Brain microvascular endothelial cell (primary cell): ENCODE measurements at regions not wholly inside any gene's neighbourhood (a gene's known extent, or its start where the extent isn't known, plus 50 kb on each side); places are given as distances from the start of the nearest gene placed in this dataset.

Source experiments
- DNase-seq: peaks from one replicate; pipeline ENCODE4 v3.0.0-alpha.2; 2020
- H3K27ac ChIP-seq: fragments of 250-450 bp; sonication (Bioruptor Pico); 2 replicates; pipeline ENCODE4 v1.5.1; 2020; ENCODE audit warnings: mild to moderate bottlenecking, moderate library complexity
- H3K27me3 ChIP-seq: fragments of 250-450 bp; sonication (Bioruptor Pico); replicated peaks from 2 replicates; pipeline ENCODE4 v1.5.1; 2020; ENCODE audit warnings: mild to moderate bottlenecking
- H3K36me3 ChIP-seq: fragments of 250-450 bp; sonication (Bioruptor Pico); replicated peaks from 2 replicates; pipeline ENCODE4 v1.5.1; 2020; ENCODE audit warnings: mild to moderate bottlenecking
- H3K4me3 ChIP-seq: 2 replicates; pipeline ENCODE4 v1.5.1; 2011; ENCODE audit warnings: low read depth, mild to moderate bottlenecking, control low read depth, low read length, moderate library complexity
- in situ Hi-C: cut with HindIII; loops from 2 replicates; pipeline ENCODE4 v1.10.0; 2017; ENCODE audit warnings: low sequenced_read_pairs, low pct_ligation_motif_present
- TF ChIP-seq, protein P1 (sequence below): IDR thresholded peaks from 2 replicates; pipeline ENCODE4 v1.5.1; 2011; ENCODE audit warnings: low read depth, mild to moderate bottlenecking, moderate library complexity, low read length, control low read depth, inconsistent platforms; ENCODE audit errors: missing control alignments

DNA sequence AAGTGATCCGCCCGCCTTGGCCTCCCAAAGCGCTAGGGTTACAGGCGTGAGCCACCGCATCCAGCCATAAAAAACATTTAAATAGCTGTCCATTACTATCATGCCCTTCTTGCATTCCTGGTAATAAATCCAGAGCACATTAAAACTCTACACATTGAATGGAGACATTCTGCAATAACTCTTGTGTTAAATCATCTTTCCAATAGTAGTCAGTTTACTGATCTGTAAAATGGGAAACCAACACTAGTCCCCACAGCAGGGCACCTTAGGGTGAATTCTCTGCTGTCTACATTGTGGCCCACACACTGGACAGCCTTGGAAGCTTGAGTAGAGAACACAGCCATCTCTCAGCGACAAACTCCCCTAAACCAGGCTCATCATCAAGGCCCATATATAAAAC, 85.5 kb upstream of the NUDT4 start:
- Histone ChIP-seq H3K27me3 (no peaks in the 10 kb centered on the region), H3K27ac (no peak overlapping the region), H3K36me3 (no peaks in the 10 kb centered on the region), H3K4me3 (no peak overlapping the region)
- DNase-seq: no peak
- TF ChIP-seq, protein P1, sequence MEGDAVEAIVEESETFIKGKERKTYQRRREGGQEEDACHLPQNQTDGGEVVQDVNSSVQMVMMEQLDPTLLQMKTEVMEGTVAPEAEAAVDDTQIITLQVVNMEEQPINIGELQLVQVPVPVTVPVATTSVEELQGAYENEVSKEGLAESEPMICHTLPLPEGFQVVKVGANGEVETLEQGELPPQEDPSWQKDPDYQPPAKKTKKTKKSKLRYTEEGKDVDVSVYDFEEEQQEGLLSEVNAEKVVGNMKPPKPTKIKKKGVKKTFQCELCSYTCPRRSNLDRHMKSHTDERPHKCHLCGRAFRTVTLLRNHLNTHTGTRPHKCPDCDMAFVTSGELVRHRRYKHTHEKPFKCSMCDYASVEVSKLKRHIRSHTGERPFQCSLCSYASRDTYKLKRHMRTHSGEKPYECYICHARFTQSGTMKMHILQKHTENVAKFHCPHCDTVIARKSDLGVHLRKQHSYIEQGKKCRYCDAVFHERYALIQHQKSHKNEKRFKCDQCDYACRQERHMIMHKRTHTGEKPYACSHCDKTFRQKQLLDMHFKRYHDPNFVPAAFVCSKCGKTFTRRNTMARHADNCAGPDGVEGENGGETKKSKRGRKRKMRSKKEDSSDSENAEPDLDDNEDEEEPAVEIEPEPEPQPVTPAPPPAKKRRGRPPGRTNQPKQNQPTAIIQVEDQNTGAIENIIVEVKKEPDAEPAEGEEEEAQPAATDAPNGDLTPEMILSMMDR: no peak
- in situ Hi-C loops: no loop called here

GRCh38 chr12:93292731-93293566, 84.8 kb upstream of the NUDT4 start:
- Histone ChIP-seq H3K36me3 (no peaks in the 10 kb centered on the region), H3K27me3 (no peaks in the 10 kb centered on the region), H3K27ac (no peak overlapping the region), H3K4me3 (no peak overlapping the region)
- no peak for DNase-seq
- TF ChIP-seq, protein P1: no peak
- in situ Hi-C loops: no loop called here

DNA sequence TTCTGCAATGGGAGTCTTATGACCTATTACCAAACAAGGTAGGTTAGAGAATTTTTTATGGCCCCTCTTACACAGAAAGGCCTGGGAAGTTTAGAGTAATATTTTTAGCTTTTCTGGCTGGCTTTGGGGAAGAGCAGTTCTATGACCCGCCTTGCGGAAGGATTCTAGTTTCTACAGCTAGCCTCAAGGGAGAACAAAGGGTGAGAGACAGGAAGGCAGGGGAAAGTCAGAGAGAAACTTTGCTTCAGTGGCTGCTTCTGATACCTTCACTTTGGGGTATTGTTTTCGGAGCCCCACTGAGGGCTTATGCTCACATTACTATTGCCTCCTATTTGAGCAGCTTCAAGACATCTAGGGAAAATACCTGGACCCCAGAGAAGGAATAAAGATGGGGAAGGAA, 80.7 kb upstream of the NUDT4 start:
- TF ChIP-seq, protein P1: no peak
- in situ Hi-C loops: no loop called here
- Histone ChIP-seq H3K4me3 (no peak overlapping the region), H3K27me3 (no peaks in the 10 kb centered on the region), H3K27ac (no peak overlapping the region), H3K36me3 (no peaks in the 10 kb centered on the region)
- DNase-seq: no peak

DNA sequence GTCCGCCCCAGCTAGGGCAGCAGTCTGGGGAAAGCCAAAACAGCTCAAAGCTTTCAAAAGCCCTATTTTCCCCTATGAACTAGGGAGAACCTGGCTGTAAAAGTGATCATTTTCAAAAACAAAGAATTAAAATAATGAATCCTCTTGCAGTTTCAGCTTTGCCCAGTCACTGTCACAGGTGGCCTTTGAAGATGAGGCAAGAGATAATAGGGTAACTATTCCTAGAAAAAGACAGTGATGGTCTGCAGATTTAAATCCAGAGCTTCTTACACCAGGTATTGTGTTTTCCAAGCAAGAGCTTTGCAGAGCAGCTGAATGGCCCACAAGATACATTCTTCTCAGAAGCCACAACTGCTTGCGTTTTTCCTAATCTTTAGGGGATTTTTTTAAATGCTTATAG, 80.2 kb upstream of the NUDT4 start:
- no peaks in the 10 kb centered on the region for H3K36me3 ChIP-seq
- DNase-seq: no peak
- H3K27me3 ChIP-seq: no peaks in the 10 kb centered on the region
- in situ Hi-C loops: no loop called here
- no peak overlapping the region for H3K27ac ChIP-seq
- no peak overlapping the region for H3K4me3 ChIP-seq
- TF ChIP-seq, protein P1: no peak

GRCh38 chr12:93299262-93299846, 78.4 kb upstream of the NUDT4 start:
- Histone ChIP-seq H3K36me3 (no peaks in the 10 kb centered on the region), H3K4me3 (no peak overlapping the region), H3K27me3 (no peaks in the 10 kb centered on the region), H3K27ac (no peak overlapping the region)
- in situ Hi-C loops: no loop called here
- no peak for DNase-seq
- TF ChIP-seq, protein P1: no peak
